ENCODE measurements at regions not wholly inside any gene's neighbourhood (a gene's known extent, or its start where the extent isn't known, plus 50 kb on each side); places are given as distances from the start of the nearest gene placed in this dataset.

DNA sequence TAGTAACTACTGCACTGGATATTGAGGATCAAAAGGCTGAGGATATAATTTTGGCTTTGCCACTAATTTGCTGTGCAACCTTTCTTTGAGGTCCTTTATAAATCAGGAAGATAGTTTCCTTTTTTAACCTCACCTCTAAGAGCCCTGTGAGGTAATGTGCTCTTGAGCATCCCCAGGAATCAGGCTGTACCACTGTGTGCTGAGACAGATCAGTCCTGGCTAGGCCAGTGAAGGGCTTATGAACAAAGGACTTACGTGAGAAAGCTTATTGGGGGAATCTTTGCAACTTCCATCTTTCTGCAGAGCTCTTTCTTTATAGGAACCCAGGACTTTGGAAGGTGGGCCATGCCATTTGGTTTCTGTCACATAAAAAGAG, 188.9 kb downstream of the SIPA1L2 start (continued):
- no peak for TF ChIP-seq ZNF184 (CRISPR knock-in tag; IDR thresholded peaks at IDR 0.05)
- TF ChIP-seq PML (IDR thresholded peaks at IDR 0.05; ENCODE audit: low read length): no peak
- TF ChIP-seq KLF10 (CRISPR knock-in tag; IDR thresholded peaks at IDR 0.05): no peak
- no peak for TF ChIP-seq KLF6 (CRISPR knock-in tag; IDR thresholded peaks at IDR 0.05; ENCODE audit: borderline replicate concordance)
- TF ChIP-seq ZNF23 (CRISPR knock-in tag; IDR thresholded peaks at IDR 0.05): no peak
- TF ChIP-seq, protein P1, sequence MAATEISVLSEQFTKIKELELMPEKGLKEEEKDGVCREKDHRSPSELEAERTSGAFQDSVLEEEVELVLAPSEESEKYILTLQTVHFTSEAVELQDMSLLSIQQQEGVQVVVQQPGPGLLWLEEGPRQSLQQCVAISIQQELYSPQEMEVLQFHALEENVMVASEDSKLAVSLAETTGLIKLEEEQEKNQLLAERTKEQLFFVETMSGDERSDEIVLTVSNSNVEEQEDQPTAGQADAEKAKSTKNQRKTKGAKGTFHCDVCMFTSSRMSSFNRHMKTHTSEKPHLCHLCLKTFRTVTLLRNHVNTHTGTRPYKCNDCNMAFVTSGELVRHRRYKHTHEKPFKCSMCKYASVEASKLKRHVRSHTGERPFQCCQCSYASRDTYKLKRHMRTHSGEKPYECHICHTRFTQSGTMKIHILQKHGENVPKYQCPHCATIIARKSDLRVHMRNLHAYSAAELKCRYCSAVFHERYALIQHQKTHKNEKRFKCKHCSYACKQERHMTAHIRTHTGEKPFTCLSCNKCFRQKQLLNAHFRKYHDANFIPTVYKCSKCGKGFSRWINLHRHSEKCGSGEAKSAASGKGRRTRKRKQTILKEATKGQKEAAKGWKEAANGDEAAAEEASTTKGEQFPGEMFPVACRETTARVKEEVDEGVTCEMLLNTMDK (IDR thresholded peaks at IDR 0.05; ENCODE audit: borderline replicate concordance, insufficient read depth, low read depth, low read length, poor library complexity, severe bottlenecking): no peak

DNA sequence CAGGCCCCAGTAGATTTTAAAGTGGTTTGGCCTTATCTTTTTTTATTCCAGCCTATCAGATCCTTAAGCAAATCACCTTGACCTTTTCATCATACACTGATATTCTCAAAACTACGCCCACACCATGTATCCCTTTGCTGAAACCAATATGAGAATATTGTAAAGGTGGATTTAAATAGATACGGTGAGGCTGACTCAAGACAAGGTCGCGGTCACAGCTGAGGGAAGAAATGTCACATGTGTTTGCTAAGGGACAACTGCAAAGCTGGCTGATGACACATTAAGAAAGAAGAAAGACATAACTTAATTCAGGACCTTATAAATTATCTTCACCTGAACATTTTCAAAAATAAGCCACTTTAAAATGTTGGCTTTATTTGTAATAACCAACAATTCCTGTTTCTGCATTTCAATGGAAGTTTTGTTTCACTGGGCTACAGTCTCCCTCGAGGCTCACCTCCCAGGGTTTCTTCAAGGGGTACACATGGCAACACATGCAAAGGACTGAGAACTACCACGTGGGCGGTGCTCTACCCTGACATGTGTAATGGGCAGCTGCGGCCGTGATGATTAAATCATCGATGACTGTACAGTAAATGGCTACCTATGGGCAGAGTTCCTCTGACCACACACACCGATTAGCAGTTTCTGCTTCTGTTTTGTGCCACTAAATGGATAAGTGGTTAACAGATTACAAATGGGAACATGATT, 189.5 kb downstream of the SIPA1L2 start:
- no peaks in the 10 kb centered on the region for H4K20me1 ChIP-seq (replicated peaks; ENCODE audit: control insufficient read depth, insufficient read depth, low read length)
- H3K9me1 ChIP-seq (ENCODE audit: control insufficient read depth, insufficient read depth, low read length): no peaks in the 10 kb centered on the region
- no peaks in the 10 kb centered on the region for H3K4me1 ChIP-seq (replicated peaks in 1 of 2; ENCODE audit: control insufficient read depth in 2 of 2, insufficient read depth in 2 of 2, low read length in 2 of 2)
- POLR2A ChIA-PET: no interaction called here
- CTCF ChIA-PET (ENCODE audit: low intra/inter-chr PET ratio): interaction anchor here (0.6 kb wide), 1 partner anchor 9 kb away, joined by 6 read pairs; no protein-coding TSS in a partner anchor
- H2AFZ ChIP-seq (ENCODE audit: low read depth, low read length): no peak overlapping the region
- ATAC-seq (no peak), DNase-seq (ENCODE audit: extremely low read depth in 1 of 4, low spot score in 3 of 4) (no peak), FAIRE-seq (no peak)
- H3K4me2 ChIP-seq (ENCODE audit: insufficient read depth, low read length): no peak overlapping the region
- H3K27me3 ChIP-seq (ENCODE audit: control insufficient read depth in 2 of 2, insufficient read depth in 2 of 2, low read length in 2 of 2): peaks cover 0 to 4% of the 10 kb centered on the region in 2 experiments; a peak in 1 of 5 replicates
- H3K4me3 ChIP-seq: no peak overlapping the region
- WGBS (ENCODE audit: insufficient coverage, low coverage, missing lambda C conversion rate): under 1% methylated on average over 11 of the region's 11 CpGs
- in situ Hi-C loops (cut with MboI) (no loop called here), intact Hi-C loops (cut with micrococcal nuclease) (no loop called here)
- H3K79me2 ChIP-seq (ENCODE audit: control insufficient read depth, insufficient read depth, low read length): no peaks in the 10 kb centered on the region
- H3K27ac ChIP-seq (ENCODE audit: extremely low read depth, low read depth, low read length): no peak overlapping the region
- no peak overlapping the region for H3K9ac ChIP-seq (ENCODE audit: insufficient read depth in 1 of 2, low read depth in 2 of 2, low read length in 2 of 2)
- H3K9me3 ChIP-seq (replicated peaks; ENCODE audit: control insufficient read depth, insufficient read depth, low read depth, low read length): no peaks in the 10 kb centered on the region
- no peaks in the 10 kb centered on the region for H3K36me3 ChIP-seq (ENCODE audit: control insufficient read depth, insufficient read depth, low read length)
- BruUV-seq (replicated peaks): no TSS peak
- TF ChIP-seq KDM5B (IDR thresholded peaks at IDR 0.05; ENCODE audit: insufficient replicate concordance, low read depth, low read length) (no peak), CHD4 (IDR thresholded peaks at IDR 0.05; ENCODE audit: insufficient read depth, insufficient replicate concordance, low read depth, low read length, poor library complexity, severe bottlenecking) (no peak), GABPA (tag; conservative IDR thresholded peaks at IDR 0.05; ENCODE audit: low read depth) (0 out of 2 replicates have a peak, but pooled peaks have one; percentile 13), RBM17 (IDR thresholded peaks at IDR 0.05; ENCODE audit: borderline replicate concordance, low read depth, low read length) (no peak)
- TF ChIP-seq, protein P2, sequence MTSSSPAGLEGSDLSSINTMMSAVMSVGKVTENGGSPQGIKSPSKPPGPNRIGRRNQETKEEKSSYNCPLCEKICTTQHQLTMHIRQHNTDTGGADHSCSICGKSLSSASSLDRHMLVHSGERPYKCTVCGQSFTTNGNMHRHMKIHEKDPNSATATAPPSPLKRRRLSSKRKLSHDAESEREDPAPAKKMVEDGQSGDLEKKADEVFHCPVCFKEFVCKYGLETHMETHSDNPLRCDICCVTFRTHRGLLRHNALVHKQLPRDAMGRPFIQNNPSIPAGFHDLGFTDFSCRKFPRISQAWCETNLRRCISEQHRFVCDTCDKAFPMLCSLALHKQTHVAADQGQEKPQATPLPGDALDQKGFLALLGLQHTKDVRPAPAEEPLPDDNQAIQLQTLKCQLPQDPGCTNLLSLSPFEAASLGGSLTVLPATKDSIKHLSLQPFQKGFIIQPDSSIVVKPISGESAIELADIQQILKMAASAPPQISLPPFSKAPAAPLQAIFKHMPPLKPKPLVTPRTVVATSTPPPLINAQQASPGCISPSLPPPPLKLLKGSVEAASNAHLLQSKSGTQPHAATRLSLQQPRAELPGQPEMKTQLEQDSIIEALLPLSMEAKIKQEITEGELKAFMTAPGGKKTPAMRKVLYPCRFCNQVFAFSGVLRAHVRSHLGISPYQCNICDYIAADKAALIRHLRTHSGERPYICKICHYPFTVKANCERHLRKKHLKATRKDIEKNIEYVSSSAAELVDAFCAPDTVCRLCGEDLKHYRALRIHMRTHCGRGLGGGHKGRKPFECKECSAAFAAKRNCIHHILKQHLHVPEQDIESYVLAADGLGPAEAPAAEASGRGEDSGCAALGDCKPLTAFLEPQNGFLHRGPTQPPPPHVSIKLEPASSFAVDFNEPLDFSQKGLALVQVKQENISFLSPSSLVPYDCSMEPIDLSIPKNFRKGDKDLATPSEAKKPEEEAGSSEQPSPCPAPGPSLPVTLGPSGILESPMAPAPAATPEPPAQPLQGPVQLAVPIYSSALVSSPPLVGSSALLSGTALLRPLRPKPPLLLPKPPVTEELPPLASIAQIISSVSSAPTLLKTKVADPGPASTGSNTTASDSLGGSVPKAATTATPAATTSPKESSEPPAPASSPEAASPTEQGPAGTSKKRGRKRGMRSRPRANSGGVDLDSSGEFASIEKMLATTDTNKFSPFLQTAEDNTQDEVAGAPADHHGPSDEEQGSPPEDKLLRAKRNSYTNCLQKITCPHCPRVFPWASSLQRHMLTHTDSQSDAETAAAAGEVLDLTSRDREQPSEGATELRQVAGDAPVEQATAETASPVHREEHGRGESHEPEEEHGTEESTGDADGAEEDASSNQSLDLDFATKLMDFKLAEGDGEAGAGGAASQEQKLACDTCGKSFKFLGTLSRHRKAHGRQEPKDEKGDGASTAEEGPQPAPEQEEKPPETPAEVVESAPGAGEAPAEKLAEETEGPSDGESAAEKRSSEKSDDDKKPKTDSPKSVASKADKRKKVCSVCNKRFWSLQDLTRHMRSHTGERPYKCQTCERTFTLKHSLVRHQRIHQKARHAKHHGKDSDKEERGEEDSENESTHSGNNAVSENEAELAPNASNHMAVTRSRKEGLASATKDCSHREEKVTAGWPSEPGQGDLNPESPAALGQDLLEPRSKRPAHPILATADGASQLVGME (CRISPR knock-in tag; IDR thresholded peaks at IDR 0.05): no peak

Data from K562 (cell line).